Femur (tissue), 1 donor: ENCODE measurements at regions not wholly inside any gene's neighbourhood (a gene's known extent, or its start where the extent isn't known, plus 50 kb on each side); places are given as distances from the start of the nearest gene placed in this dataset.

Experiments
- DNase-seq: peaks from one replicate; pipeline ENCODE4 v3.0.0-alpha.2; 2017

DNA sequence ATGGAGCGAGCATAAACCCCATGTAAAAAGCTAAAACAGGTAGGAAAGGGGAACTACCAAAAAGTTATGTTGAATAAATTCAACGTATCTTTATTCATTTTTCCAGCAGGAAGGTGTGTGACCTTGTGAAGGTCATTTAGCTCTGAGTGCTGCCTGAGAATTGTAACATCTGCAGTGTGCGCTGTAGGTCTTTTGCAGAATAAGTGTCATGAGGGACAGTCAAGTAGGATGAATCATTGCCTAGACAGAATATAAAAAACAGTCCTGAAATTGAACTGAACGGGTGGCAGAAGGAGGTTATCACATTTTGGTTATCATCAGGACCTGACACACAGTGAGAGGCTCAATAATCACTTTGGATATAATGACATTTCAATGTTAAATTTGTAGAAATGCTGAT lies 334.8 kb upstream of the NOVA1 start:
- DNase-seq, result no peak

DNA sequence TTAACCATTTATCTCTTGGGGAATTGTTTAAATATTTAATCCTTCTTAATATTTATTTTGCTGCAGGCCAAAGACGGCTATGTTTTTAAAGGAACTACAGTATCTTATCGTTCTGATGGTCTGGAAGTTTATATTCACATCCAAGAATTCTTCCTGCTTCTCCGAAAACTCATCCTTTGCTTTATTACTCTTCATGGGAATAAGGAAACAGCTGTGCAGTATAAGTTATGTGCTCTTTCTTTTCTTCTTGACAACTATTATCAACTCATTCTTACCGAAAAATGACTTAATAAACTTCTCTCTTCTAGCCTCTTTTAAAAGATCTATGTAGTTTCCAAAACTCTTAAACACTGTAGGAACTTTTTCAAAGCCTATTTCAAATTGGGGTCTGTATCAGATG lies 335.6 kb upstream of the NOVA1 start:
- no peak for DNase-seq

DNA sequence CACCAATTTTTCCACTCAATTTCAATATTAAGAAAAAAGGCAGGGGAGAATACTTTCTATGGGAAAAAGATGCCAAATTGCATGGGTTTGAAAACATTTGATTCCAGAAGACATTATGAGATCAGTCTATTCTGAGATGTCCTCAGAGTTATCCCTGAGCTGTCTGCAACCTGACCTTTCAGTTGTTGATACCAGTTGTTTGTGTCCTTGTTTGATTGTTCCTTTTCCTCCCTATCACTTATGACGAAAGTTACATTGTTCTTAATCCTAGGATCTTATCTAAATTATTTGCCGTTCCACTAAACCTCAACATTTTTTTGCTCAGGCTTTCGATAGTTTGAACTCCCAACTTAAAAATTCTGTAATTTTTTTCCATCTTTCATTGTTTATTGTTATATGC lies 336.3 kb upstream of the NOVA1 start:
- DNase-seq, result no peak

DNA sequence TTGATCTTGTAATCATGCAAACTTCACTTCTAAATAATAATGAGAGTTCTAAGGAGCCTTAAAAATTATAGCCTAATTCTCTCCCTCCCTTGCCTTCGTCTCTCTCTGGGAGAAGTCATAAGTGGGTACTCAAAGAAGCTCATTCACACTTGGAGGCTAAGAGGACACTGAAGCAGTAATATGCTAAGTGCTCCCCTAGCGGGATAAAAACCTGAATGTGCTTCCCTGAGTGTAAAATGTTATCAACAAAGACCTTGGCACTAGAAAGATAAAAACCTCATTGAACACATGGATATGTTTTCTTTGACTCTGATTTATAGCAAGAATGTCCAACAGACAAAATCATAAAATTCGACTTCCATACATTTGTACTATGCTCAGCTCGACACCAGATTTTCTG lies 337.9 kb upstream of the NOVA1 start:
- DNase-seq, result no peak

DNA sequence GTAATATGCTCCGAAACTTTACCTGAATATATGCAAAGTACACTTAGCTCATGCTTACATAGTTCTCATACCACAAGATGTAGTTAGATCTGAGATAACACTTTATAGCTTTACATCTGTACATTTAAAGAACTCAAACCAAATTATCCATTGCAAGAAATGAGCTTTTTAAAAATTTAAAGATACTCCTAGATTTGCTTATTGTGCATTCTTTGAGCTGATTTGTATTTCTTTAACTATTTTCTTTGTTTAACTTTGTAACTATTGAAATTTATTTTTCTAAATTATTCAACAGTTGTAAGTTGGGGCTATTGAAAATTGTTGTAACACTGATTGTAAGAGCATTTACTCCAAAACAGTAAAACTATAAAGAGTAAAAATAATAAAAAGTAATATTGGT lies 340.2 kb upstream of the NOVA1 start:
- DNase-seq, result no peak

DNA sequence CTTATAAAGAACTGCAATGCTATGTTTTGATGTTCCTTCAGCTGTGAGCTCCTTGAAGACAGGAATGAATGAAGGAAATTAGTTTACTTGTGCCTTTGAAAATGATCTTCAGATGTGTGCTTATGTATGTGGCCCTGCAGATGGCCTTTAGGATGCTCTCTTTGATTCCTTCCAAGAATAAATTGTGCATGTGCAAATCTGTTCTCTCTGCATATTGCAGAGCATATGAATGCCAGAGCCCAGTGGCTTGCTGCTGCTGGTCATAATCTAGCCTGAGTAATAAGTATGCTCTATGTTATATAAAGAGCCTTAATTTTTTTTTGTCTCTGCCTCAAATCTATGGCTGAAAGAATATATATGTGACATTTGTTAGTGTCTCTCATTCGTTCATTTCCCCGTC lies 341.9 kb upstream of the NOVA1 start:
- DNase-seq, result no peak

DNA sequence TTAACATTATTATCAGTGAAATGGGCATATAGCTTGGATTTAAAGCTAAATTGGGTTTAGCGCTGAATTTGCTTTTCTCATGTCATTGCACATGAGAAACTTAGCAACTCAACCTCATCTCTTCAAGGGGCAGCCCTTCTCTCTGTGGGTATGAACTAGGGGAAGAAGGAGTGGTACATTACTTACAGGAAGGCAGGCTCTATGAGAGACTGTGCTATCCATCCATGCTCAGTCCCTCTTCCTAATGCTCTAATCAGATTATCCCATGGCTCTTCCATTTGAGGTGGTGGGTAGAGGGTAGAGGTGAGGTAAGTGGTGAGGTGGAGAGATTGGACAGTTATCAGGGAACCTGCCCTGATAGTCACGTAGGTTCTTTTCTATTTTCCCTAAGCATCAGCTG lies 343.7 kb upstream of the NOVA1 start:
- DNase-seq, result no peak

DNA sequence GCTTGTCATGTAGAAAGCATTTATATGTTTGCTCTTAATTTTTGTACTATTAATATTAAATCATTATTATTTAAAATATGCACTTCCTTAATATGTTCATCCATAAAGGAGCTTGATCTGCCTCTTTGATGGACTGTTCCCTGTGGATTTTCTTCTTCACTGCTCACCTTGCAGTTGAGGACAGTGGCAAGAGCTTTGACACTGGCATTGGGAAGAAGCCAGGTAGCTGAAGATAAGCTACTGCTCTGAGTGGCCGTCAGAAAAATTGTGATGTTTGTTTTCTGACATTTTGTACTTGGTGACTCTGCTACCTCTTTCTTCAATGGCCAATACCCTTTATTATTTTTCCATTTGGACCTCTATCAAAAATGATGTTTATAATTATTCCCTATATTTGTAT lies 349.4 kb upstream of the NOVA1 start:
- DNase-seq, result no peak

DNA sequence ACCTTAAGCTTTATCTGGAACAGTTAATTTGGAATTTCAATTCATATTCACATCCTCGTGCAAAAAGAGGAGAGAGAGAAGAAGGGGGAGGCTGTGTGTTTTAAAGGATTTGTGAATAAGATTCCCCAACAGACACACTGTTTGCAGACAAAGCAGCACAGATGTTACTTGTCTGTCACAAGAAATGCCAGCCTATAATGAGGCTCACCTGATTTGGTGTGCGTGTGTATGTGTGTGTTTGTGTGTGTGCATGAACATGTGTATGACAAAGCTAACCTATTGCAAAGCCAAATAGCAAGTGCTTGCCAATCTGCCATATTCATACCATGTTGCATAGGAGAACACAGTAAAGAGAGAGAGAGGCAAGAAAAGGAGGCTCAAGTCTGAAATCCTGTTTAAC lies 361.6 kb upstream of the NOVA1 start:
- DNase-seq, result no peak

DNA sequence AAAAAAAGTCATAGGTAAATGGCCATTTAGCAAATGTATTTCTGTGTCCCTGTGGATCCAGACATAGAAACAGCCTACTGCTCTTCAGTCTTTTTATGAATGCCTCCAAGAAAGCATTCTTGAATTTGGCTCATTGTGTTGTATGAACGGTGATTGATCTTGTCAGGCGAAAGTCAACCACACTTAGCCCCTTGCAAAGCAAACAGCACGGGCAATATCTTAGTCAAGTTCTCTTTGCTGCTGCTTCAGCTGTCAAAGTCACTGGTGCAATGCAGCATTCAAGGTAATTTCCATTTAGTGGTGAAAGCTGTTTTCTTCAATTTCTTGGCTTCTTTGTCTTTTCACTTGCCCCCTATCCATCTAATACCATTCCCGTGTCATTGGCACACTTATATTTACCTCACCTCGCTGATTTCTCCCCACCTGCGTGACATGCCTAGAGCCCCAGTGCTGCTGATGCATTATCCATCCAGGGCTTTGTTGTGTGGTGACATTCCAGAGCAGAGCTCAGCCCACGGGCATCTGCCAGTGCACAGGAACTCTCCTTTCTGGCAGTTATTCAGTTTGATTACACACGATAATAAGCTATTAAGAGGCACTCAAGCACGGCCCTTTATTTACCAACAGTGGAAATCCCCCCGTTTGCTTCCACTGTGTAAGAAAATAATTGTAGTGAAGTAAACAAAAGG lies 362.3 kb upstream of the NOVA1 start:
- no peak for DNase-seq

DNA sequence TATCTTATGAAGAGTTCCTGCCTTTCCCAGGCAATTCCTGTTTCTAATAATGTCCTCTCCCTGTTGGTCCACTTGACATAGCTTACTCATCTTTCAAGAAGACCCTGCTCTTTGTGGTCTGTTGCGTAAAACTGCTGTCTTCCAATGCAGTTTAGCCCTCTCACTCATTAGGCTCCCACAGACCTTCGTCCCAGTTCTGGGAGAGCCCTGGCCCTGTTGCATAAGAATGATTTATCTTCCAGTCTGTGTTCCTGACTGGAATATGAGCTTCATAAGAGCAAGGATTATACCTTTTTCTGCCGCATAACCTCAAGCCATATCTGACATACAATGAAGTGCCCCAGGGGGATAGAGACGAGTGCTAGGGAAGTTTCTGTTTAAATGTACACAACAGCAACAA lies 365.9 kb upstream of the NOVA1 start:
- no peak for DNase-seq

DNA sequence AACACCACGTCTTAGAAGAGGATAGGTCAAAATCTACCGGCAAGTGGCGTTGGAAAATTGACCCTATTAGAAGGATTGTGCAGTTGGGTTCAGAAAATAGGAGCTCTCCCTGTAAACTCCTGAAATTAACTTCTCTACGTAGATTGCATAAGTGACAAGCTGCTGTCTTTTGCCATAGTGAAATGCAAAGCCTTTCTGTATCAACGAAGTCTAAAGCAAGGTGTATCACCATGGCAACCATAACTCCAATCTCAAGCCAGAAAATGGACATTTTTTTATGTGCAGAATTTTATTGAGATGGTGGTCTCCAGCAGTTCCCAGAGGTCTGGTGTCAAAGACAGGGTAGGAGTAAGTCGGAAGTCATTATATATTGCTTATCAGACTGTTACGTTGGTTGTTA lies 367.7 kb upstream of the NOVA1 start:
- DNase-seq, result no peak

DNA sequence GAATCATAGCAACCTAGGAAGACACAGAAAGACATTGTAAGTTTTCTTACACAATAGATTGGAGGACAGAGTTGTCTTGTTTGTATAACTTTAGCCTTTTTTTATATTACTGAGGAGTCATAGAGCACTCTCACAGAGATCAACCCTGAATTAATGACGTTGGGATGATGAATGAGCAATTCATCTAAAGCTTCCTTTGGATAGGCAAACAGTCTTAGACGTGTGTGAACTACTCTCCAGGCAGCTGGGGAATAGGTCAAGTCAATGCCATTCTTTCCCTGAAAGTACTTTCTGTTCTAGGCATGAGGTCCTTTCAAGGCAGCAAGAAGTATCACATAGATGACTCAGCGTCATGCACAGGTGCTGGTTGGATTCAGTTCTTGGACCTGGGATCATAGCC lies 369.1 kb upstream of the NOVA1 start:
- no peak for DNase-seq

DNA sequence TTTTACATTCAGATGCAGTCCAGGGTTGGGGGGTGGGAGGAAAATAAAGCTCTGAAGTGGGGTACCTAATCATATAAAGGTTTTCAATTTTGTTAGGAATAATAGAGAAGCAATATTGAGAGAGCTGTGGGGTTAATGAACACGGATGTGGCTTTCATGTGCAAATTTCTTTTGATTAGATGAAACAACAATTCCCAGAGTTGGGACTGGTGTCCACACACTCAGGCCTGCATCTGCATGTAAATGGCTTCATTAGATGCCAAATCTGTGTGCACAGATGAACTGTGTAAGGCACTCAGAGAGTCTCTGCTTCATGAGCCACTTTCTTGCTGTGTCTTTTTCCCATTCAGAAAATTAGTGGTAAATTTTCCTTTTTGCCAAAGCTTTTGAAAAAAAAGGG lies 377.1 kb upstream of the NOVA1 start:
- DNase-seq, result no peak

DNA sequence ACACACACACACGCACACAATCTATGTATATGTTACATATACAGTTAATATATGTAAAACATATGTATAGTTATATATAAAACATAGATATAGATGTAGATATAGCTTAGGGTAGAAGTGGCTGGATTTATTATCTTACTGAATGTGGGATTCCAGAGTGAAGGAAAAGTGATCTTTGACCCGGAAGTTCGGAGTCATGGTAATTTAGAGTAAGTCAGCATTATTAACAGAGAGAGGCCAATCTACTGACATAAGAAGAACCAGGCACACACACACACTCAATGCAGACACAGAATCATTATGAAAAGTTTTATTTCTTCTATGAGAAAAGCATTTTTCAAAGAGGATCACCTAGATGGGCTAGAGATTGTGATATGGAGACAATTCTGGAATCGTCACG lies 384.2 kb upstream of the NOVA1 start:
- no peak for DNase-seq

DNA sequence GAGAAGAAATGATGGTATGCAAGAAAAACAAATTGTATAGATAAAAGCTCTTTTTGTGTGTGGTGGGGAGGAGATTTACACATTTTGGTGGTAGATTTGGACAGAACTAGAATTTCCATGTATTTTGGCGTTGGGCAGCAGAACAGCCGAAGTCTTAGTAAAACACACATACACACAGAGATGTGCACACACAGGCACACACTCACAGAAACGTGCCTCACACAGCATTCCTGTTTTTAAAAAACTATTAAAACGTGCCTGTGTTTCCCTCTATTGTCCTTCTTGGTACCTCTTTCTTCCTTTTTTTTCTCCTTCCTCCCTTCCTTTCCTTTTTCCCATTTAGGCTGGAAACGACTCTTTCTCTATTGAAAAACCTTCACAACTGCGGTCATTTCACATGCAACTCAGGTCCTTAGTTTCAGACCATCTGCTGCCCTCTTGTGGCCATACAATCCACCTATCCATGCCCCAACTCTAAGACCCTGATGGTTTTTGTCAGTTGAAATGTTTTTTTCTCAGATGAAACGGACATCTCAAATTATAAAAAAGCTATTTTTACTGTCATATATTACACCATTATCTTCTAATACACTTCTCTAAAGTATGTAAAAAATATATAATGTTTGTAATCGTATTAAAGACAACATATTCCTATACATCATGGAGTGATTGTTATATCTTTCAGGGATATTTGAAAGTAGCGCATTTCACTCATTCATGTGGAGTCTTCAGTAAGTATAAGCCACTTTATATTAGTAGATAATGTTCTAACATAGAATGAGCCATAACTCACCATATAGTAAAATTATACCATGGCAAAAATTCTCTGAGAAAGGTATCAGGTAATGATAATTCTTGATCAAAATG lies 386.7 kb upstream of the NOVA1 start:
- DNase-seq, result peak; percentile 38

DNA sequence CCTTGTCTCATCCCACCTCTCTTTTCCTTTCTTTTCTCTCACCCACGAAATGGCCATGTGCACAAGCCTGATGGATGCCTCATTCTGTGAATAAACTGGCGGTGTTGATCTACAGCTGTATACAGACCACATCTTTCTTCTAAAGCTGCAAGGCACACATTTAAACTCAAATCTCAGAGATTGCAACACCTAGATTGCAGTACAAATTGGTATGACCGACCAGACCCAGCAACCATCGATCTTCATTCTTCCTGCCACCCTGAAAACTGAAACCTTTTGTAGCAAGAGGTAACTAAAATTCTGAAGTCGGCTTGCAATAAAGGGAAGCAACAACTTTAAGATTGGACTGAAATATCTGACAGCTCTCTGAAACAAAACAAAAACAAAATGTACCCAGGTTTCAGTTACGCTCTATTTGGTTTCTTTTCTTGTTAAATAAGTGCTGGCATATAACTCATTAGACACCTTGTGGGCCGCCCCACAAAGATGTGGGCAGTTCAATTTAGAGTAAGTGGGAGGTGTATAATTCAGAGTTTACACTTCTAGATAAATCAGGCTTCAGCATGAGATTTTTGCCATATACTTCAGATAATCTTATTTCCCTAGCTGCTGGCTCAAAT lies 390.0 kb upstream of the NOVA1 start:
- no peak for DNase-seq

DNA sequence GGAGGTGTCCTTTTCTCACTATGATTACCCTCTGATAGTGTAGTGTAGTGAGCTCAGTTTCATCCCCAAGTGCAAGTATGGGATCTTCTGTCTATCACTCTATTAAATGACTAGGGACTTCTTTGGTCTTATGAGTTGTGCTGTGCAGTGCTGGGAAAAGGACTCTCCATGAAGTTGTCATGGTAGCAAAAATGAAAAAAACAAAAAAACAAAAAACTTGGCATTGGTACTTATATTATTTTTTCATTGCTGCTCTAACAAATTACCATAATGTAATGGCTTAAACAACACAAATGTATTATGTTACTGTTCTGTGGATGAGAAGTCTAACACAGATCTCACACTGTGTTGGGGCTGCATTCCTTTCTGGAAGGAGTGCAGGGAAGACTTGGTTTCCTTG lies 393.1 kb upstream of the NOVA1 start:
- DNase-seq, result no peak

DNA sequence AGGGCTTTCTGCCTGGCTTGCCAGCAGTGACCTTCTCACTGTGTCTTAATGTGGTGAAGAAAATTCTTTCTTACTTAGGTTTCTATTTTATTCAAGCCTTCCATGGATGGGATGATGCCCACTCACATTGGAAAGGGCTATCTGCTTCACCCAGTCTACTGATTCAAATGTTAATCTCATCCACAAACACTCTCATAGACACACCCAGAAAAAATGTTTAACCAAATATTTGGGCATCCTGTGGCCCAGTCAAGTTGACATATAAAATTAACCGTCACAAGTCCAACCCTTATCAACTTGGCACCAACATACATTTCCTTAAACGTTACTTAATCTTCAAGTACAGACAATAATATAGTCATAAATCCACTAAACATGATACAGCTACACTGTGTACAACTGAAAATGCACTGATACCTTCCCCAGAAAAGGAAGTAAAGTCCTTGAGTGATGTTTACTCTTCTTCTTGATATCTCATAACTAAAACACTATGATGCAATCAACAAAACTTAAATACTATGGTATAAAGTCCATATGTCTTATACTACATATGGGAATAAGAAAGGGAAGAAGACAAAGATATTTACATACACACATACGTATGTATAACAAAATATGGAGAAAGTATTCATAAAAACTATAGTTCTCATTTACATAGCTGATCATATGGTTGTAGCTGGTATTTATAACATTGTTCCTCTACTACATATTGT lies 394.7 kb upstream of the NOVA1 start:
- DNase-seq, result no peak

DNA sequence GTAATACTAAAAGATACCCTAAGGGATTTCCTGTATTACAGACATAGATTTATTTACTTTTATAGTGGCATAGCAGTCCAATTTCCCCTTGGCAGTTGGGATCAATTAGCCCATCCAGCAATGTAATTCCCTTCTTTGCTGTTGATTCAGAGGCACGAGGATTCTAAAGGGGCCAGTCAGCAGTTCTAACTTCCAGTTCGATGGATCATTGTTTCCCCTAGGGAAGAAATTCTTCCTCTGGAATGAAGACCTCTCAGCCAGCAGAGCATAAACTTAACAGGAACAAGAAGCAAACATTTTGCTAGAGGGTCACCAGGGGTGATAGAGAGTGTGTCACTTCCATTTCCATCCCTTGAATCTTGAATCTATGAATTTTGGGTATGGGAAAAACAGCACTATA lies 395.7 kb upstream of the NOVA1 start:
- DNase-seq, result no peak

DNA sequence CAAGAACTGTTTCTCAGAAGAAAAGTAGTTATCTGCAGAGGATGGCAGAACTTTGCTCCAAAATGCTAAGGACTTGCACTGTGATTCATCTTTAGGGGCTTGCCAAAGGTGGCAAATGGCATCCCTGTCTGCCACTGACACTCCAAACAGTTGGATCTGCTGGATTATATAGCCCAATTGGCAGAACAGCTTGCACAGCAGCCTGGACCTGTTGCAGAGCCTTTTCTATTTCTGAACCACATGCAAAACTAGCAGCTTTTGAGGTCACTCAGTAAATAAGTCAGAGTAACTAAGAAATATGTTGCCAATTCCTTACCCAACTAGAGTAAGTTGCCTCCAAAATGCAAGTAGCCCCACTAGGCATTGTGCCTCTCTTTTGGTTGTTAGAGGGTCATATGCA lies 397.5 kb upstream of the NOVA1 start:
- DNase-seq, result no peak

DNA sequence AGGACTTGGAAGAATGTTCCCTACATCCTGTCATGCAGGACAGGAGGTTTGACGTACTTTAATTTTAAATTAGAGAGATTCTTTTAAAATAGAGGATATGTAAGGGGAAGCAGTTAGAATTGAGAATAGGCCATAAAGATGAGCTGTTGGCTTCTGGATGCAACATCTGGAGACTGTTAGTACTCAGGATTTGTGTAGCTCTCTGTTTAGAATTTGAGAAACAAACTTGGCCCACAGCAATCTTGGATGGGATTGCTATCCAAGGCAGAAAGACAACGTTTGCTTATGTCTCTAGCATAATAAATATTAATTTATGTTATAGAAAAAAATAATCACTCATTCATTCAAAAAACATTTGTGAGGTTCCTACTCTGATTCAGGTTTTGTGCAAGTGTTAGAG lies 398.4 kb upstream of the NOVA1 start:
- DNase-seq, result peak; percentile 70

DNA sequence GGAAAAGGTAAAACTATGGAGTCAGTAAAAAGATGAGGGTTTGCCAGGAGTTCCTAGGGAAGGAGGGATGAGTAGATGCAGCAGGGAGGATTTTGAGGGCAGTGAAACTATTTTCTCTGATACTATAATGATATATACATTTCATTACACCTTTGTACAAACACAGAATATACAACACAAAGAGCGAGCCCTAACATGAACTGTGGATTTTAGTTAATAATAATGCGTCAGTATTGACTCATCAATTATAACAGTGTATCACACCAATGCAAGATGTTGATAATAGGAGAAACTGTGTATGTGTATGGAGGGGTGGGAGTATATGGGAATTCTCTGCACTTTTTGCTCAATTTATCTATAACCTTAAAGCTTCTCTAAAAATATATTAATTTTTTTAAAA lies 404.3 kb upstream of the NOVA1 start:
- DNase-seq, result no peak

DNA sequence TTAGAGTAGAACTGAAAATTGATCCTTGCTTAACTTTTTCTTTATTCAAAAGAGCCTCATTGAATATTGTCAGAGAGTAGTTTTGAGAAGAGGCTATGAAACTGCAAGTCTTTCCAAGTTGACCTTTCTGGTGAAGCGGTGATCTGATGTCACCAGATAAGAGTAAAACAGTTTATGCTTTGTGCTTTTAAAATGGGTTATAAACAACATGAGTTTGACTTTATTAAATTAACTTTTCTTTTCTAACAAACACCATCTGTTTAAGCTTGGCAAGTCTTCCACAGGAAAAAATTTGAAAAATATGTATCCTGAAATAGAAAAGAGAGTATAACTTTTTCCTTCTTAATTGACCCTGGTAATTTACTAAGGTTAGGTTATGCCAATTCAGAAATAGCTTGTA lies 408.7 kb upstream of the NOVA1 start:
- DNase-seq, result no peak
